Gastroesophageal sphincter (tissue), 4 donors: ENCODE measurements at regions not wholly inside any gene's neighbourhood (a gene's known extent, or its start where the extent isn't known, plus 50 kb on each side); places are given as distances from the start of the nearest gene placed in this dataset.

Experiments used
- ATAC-seq: fragments of 150-250 bp; one replicate; pipeline ENCODE4 v1.9.1; 2016; ENCODE audit warnings: mild to moderate bottlenecking, moderate library complexity
- H3K27ac ChIP-seq, 4 donors: fragments of 200-600 bp; sonication (generic) in 3 of 4; 1 replicate in 3 of 4; 2 replicates in 1 of 4; pipeline ENCODE4 v1.5.1; 2016 to 2019
- H3K27me3 ChIP-seq: fragments of 200-600 bp; sonication (generic); one replicate; pipeline ENCODE4 v1.5.1; 2019
- H3K36me3 ChIP-seq, 2 donors: fragments of 200-600 bp; sonication (generic); one replicate each; pipeline ENCODE4 v1.5.1; 2019; ENCODE audit warnings: control low read depth in 1 of 2
- H3K4me1 ChIP-seq, 3 donors: fragments of 200-600 bp; sonication (generic); 1 replicate in 2 of 3; 2 replicates in 1 of 3; pipeline ENCODE4 v1.5.1; 2016 to 2019; ENCODE audit warnings: control low read depth in 2 of 3
- H3K4me3 ChIP-seq, 2 donors: fragments of 200-600 bp; sonication (generic); one replicate each; pipeline ENCODE4 v1.5.1; 2019; ENCODE audit warnings: mild to moderate bottlenecking in 1 of 2, moderate library complexity in 1 of 2
- H3K9me3 ChIP-seq, 3 donors: fragments of 200-600 bp; sonication (generic); one replicate each; pipeline ENCODE4 v1.5.1; 2017 to 2019; ENCODE audit warnings: control low read depth in 2 of 3
- EP300 ChIP-seq: sonication (generic); formaldehyde crosslinking; IDR thresholded peaks from one replicate; pipeline ENCODE4 v1.6.1; 2017; ENCODE audit warnings: antibody characterized with exemption, mild to moderate bottlenecking
- POLR2A ChIP-seq, 2 donors: fragments of 450-650 bp; IDR thresholded peaks; one replicate each; pipeline ENCODE4 v1.6.1; 2017; ENCODE audit warnings: antibody characterized with exemption in 2 of 2, mild to moderate bottlenecking in 2 of 2, moderate library complexity in 1 of 2
- POLR2AphosphoS5 ChIP-seq: sonication (generic); formaldehyde crosslinking; IDR thresholded peaks from one replicate; pipeline ENCODE4 v1.6.1; 2017; ENCODE audit warnings: antibody characterized with exemption
- WGBS, 2 donors: methylation state at CpG; one replicate each; pipeline ENCODE4 v1.1.5; 2018; ENCODE audit warnings: low coverage in 1 of 2; 5-methylcytosine and 5-hydroxymethylcytosine counted together
- TF ChIP-seq, protein P1 (sequence below), 4 experiments: fragments of 200-600 bp in 2 of 4; fragments of 450-650 bp in 2 of 4; sonication (generic) in 1 of 4; IDR thresholded peaks; one replicate each; pipeline ENCODE4 v1.5.1; 2017 to 2019; ENCODE audit warnings: antibody characterized with exemption in 4 of 4, mild to moderate bottlenecking in 2 of 4, moderate library complexity in 2 of 4

DNA sequence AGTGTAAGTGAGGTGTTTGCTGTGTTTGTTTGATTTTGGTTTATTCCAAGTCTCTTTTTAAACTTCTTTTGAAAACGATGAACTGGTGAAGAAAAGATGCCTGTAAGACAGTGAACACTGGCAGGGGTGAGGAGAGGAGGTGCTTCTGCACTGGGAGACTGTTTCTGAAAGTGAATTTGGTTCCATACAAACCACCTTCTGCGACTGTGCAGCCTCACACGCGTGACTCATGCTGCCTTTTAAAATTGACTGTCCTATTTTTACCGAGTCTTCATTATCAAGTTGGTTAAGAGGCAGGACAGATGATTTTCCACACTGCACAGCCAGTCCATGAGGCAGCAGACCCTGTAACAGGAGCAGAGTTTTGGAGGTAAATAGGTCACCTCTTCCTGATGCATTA, 340.6 kb downstream of the MTRR start:
- TF ChIP-seq, protein P1, sequence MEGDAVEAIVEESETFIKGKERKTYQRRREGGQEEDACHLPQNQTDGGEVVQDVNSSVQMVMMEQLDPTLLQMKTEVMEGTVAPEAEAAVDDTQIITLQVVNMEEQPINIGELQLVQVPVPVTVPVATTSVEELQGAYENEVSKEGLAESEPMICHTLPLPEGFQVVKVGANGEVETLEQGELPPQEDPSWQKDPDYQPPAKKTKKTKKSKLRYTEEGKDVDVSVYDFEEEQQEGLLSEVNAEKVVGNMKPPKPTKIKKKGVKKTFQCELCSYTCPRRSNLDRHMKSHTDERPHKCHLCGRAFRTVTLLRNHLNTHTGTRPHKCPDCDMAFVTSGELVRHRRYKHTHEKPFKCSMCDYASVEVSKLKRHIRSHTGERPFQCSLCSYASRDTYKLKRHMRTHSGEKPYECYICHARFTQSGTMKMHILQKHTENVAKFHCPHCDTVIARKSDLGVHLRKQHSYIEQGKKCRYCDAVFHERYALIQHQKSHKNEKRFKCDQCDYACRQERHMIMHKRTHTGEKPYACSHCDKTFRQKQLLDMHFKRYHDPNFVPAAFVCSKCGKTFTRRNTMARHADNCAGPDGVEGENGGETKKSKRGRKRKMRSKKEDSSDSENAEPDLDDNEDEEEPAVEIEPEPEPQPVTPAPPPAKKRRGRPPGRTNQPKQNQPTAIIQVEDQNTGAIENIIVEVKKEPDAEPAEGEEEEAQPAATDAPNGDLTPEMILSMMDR (IDR thresholded peaks at IDR 0.05), result no peak
- TF ChIP-seq POLR2AphosphoS5 (no peak), POLR2A (IDR thresholded peaks at IDR 0.05) (no peak), EP300 (no peak)
- 63 to 64% methylated on average over 5 of the region's 5 CpGs for WGBS, 2 donors

DNA sequence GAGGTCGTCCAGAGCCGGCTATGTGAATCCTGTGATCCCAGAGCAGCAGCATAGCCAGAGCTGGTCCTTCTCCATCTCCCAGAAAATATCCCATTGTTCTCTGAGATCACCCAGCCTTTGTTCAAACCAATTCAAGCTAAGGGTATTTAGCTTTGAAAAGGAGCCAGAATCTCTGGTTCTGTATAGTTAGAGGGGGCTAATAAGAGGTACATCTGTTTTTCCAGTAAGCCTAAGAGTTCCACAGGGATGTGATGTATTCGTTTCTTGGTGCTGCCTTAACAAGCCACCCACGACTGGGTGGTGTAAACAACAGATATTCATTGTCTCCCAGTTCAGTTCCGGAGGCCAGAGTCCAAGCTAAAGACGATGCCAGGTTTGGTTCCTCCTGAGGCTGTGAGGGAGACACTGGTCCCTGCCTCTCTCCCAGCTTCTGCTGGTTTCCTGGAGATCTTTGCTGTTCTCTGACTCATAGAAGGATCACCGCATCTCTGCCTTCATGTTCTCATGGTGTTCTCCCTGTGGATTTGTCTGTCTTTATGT, 344.8 kb downstream of the MTRR start:
- H3K9me3 ChIP-seq, result no peaks in the 10 kb centered on the region
- 38 to 49% methylated on average over 5 to 7 of the region's 7 CpGs for WGBS, 2 donors
- TF ChIP-seq POLR2A (IDR thresholded peaks at IDR 0.05) (no peak), EP300 (no peak), POLR2AphosphoS5 (no peak)
- TF ChIP-seq, protein P1 (IDR thresholded peaks at IDR 0.05), result no peak
- no peak overlapping the region for H3K27ac ChIP-seq
- no peaks in the 10 kb centered on the region for H3K27me3 ChIP-seq
- ATAC-seq, result no peak
- no peak overlapping the region for H3K4me3 ChIP-seq
- H3K4me1 ChIP-seq, result no peaks in the 10 kb centered on the region
- no peaks in the 10 kb centered on the region for H3K36me3 ChIP-seq

More for the DNA sequence above, 340.6 kb downstream of the MTRR start:
- Histone ChIP-seq H3K4me1 (no peaks in the 10 kb centered on the region), H3K36me3 (no peaks in the 10 kb centered on the region), H3K4me3 (no peak overlapping the region), H3K27me3 (no peaks in the 10 kb centered on the region), H3K27ac (no peak overlapping the region), H3K9me3 (peaks cover 0 to 9% (median 0%) of the 10 kb centered on the region in 3 donors)
- no peak for ATAC-seq

DNA sequence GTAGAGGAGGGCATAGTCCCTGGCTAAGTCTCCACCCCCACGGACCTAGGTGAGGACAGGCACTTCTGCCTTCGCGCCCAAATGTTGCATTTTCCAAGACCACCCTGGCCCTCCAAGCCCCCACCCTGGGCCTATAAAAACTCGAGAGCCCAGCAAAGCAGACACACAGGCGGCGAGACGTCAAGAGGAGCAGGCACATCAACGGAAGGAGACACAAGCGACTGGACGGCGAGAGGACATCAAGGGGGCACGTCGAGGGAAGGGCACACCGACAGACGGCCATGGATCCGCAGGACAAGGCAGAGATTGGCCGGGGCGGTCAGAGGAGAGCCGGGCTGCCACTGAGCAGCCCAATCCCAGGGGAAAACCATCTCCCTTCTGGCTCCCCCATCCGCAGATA, 348.0 kb downstream of the MTRR start:
- 88 to 100% methylated on average over 3 to 11 of the region's 20 CpGs for WGBS, 2 donors
- Histone ChIP-seq H3K36me3 (no peaks in the 10 kb centered on the region), H3K4me3 (no peak overlapping the region), H3K27me3 (no peaks in the 10 kb centered on the region), H3K4me1 (no peaks in the 10 kb centered on the region), H3K27ac (no peak overlapping the region), H3K9me3 (peaks cover 0 to 10% (median 0%) of the 10 kb centered on the region in 3 donors)
- no peak for TF ChIP-seq POLR2A (IDR thresholded peaks at IDR 0.05)
- no peak for TF ChIP-seq POLR2AphosphoS5
- TF ChIP-seq, protein P1 (IDR thresholded peaks at IDR 0.05), result no peak
- no peak for ATAC-seq

DNA sequence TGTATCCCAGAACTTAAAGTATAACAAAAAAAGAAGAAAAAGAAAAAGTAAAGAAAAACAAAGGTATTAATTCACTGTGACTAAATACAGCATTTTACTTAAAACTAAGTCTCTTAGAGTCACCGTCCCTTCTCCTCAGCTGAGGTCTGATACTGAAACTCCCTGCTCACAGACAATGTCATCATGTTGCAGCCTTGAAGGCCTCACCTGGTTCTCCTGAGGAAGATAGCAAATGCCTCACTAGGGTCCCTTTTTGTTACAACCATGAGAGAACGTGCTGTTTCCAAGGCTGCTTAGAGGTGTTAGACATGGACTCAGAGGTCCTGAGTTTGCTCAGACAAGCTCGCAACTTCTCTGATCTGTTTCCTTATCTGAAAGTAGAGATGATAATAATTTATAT, 357.2 kb downstream of the MTRR start:
- Histone ChIP-seq H3K9me3 (peaks cover 0 to 3% (median 0%) of the 10 kb centered on the region in 3 donors), H3K27me3 (no peaks in the 10 kb centered on the region), H3K27ac (no peak overlapping the region), H3K4me3 (no peak overlapping the region), H3K36me3 (no peaks in the 10 kb centered on the region), H3K4me1 (no peaks in the 10 kb centered on the region)
- 86 to 100% methylated on average over 3 of the region's 3 CpGs for WGBS, 2 donors
- TF ChIP-seq, protein P1 (IDR thresholded peaks at IDR 0.05), result no peak
- TF ChIP-seq POLR2AphosphoS5 (no peak), POLR2A (IDR thresholded peaks at IDR 0.05) (no peak), EP300 (no peak)
- no peak for ATAC-seq

DNA sequence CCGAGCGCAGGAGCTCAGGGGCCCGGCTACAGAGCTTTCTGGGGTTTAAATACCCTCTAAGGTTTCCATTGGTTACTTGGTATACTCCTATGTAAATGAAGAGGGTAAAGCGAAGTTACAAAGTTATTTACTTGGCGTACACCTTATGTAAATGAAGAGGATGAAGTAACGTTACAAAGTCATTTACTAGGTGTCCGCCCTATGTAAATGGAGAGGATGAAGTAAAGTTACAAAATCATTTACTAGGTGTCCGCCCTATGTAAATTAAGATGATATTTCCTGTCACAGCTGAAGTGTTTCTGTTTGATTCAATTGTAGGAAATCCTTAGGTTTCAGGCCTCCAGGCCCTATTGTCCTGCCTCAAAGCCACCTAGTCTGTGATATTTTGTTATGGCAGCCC, 358.2 kb downstream of the MTRR start:
- ATAC-seq, result no peak
- Histone ChIP-seq H3K27ac (no peak overlapping the region), H3K27me3 (no peaks in the 10 kb centered on the region), H3K36me3 (no peaks in the 10 kb centered on the region), H3K9me3 (peaks cover 0 to 3% (median 0%) of the 10 kb centered on the region in 3 donors), H3K4me3 (no peak overlapping the region), H3K4me1 (no peaks in the 10 kb centered on the region)
- WGBS, 2 donors, result 88 to 92% methylated on average over 7 to 8 of the region's 8 CpGs
- TF ChIP-seq EP300 (no peak), POLR2A (IDR thresholded peaks at IDR 0.05) (no peak), POLR2AphosphoS5 (no peak)
- TF ChIP-seq, protein P1 (IDR thresholded peaks at IDR 0.05), result no peak
